ENCODE measurements at regions not wholly inside any gene's neighbourhood (a gene's known extent, or its start where the extent isn't known, plus 50 kb on each side); places are given as distances from the start of the nearest gene placed in this dataset.
"Not testable (repeated sequence)": the region's sequence is repeated elsewhere in the genome, so short reads cannot be mapped to it uniquely, and the experiment has no call there.

GRCh38 chr13:104532132-104532531, 1465.9 kb upstream of the SLC10A2 start:
- intact Hi-C loops (cut with micrococcal nuclease): no loop called here

GRCh38 chr13:104530741-104531140, 1464.5 kb upstream of the SLC10A2 start:
- intact Hi-C loops (cut with micrococcal nuclease): no loop called here

GRCh38 chr13:104526561-104526960, 1460.3 kb upstream of the SLC10A2 start:
- intact Hi-C loops (cut with micrococcal nuclease): no loop called here

GRCh38 chr13:104525467-104525866, 1459.2 kb upstream of the SLC10A2 start:
- intact Hi-C loops (cut with micrococcal nuclease): no loop called here

- intact Hi-C loops (cut with micrococcal nuclease): no loop called here
These were observed 1456.2 kb upstream of the SLC10A2 start for GRCh38 chr13:104522235-104523072.

- intact Hi-C loops (cut with micrococcal nuclease): no loop called here
These were observed 1444.2 kb upstream of the SLC10A2 start for GRCh38 chr13:104510422-104510821.

GRCh38 chr13:104493502-104493901, 1427.3 kb upstream of the SLC10A2 start:
- intact Hi-C loops (cut with micrococcal nuclease): not testable (repeated sequence)

GRCh38 chr13:104491916-104492315, 1425.7 kb upstream of the SLC10A2 start:
- intact Hi-C loops (cut with micrococcal nuclease): no loop called here

GRCh38 chr13:104487006-104487405, 1420.8 kb upstream of the SLC10A2 start:
- intact Hi-C loops (cut with micrococcal nuclease): no loop called here

GRCh38 chr13:104485571-104485970, 1419.4 kb upstream of the SLC10A2 start:
- intact Hi-C loops (cut with micrococcal nuclease): no loop called here

GRCh38 chr13:104483631-104484030, 1417.4 kb upstream of the SLC10A2 start:
- intact Hi-C loops (cut with micrococcal nuclease): no loop called here

- intact Hi-C loops (cut with micrococcal nuclease): no loop called here
These were observed 1411.0 kb upstream of the SLC10A2 start for GRCh38 chr13:104477261-104477660.

- intact Hi-C loops (cut with micrococcal nuclease): no loop called here
These were observed 1407.7 kb upstream of the SLC10A2 start for GRCh38 chr13:104473936-104474335.

GRCh38 chr13:104466016-104466415, 1399.8 kb upstream of the SLC10A2 start:
- intact Hi-C loops (cut with micrococcal nuclease): no loop called here

- intact Hi-C loops (cut with micrococcal nuclease): no loop called here
These were observed 1394.8 kb upstream of the SLC10A2 start for GRCh38 chr13:104461049-104461448.

- intact Hi-C loops (cut with micrococcal nuclease): no loop called here
These were observed 1394.3 kb upstream of the SLC10A2 start for GRCh38 chr13:104460554-104460953.

GRCh38 chr13:104450006-104450405, 1383.8 kb upstream of the SLC10A2 start:
- intact Hi-C loops (cut with micrococcal nuclease): no loop called here

- intact Hi-C loops (cut with micrococcal nuclease): no loop called here
These were observed 1381.1 kb upstream of the SLC10A2 start for GRCh38 chr13:104447348-104447747.

- intact Hi-C loops (cut with micrococcal nuclease): no loop called here
These were observed 1376.3 kb upstream of the SLC10A2 start for GRCh38 chr13:104442536-104442935.

GRCh38 chr13:104436555-104436954, 1370.3 kb upstream of the SLC10A2 start:
- intact Hi-C loops (cut with micrococcal nuclease): no loop called here

- intact Hi-C loops (cut with micrococcal nuclease): no loop called here
These were observed 1365.7 kb upstream of the SLC10A2 start for GRCh38 chr13:104431895-104432294.

- intact Hi-C loops (cut with micrococcal nuclease): no loop called here
These were observed 1360.2 kb upstream of the SLC10A2 start for GRCh38 chr13:104426435-104426834.

GRCh38 chr13:104422668-104423067, 1356.5 kb upstream of the SLC10A2 start:
- intact Hi-C loops (cut with micrococcal nuclease): no loop called here

Measured in T-helper 1 cell treated with Interleukin-12 subunit alpha and Interleukin-12 subunit beta and Interleukin-4 antibody, amounts not matched to agents 30 ng/mL and 1 ng/mL, for 36 hours (primary cell).